Left lung (tissue), 4 donors: ENCODE measurements at regions not wholly inside any gene's neighbourhood (a gene's known extent, or its start where the extent isn't known, plus 50 kb on each side); places are given as distances from the start of the nearest gene placed in this dataset.

Source experiments
- ATAC-seq: fragments of 200-7000 bp; cut with Tn5 transposase; one replicate; pipeline ENCODE4 v1.9.1; 2020; ENCODE audit warnings: moderate library complexity
- DNase-seq, 4 donors: peaks; one replicate each; pipeline ENCODE4 v3.0.0-alpha.2; 2013 to 2020
- H3K27ac ChIP-seq, 2 donors: fragments of 200-600 bp; sonication (generic) in 1 of 2; one replicate each; pipeline versions ENCODE4 v1.5.0 to v1.8.0; 2020 to 2021
- H3K27me3 ChIP-seq, 2 donors: fragments of 200-600 bp; sonication (generic) in 1 of 2; one replicate each; pipeline versions ENCODE4 v1.5.0 to v1.8.0; 2020 to 2021
- H3K36me3 ChIP-seq, 2 donors: fragments of 200-600 bp; sonication (generic) in 1 of 2; one replicate each; pipeline versions ENCODE4 v1.5.0 to v1.8.0; 2020 to 2021
- H3K4me1 ChIP-seq, 2 donors: fragments of 200-600 bp; one replicate each; pipeline ENCODE4 v1.8.0; 2021
- H3K4me3 ChIP-seq, 2 donors: fragments of 200-600 bp; sonication (generic) in 1 of 2; one replicate each; pipeline versions ENCODE4 v1.5.0 to v1.8.0; 2020 to 2021; ENCODE audit warnings: mild to moderate bottlenecking in 1 of 2
- H3K9me3 ChIP-seq, 2 donors: fragments of 200-600 bp; sonication (generic) in 1 of 2; one replicate each; pipeline versions ENCODE4 v1.5.0 to v1.8.0; 2020 to 2021
- CTCF ChIP-seq, 2 donors: fragments of 200-600 bp; sonication (generic) in 1 of 2; IDR thresholded peaks; one replicate each; pipeline versions ENCODE4 v1.5.0 to v1.8.0; 2021; ENCODE audit warnings: antibody characterized with exemption in 2 of 2
- intact Hi-C, 2 donors: fragments of 100-400 bp; cut with DNase I; formaldehyde crosslinking; loops; one replicate each; pipeline versions ENCODE4 v1.11.2 to v1.14.2; 2022
- donor health status: DM: no; HTN: yes; CAD: no.
- donor health status: DM: no; HTN: no; CAD: no.

- intact Hi-C loops = no loop called here
- DNase-seq (no peak), ATAC-seq (no peak)
- Histone ChIP-seq H3K4me1 (no peaks in the 10 kb centered on the region), H3K4me3 (no peak overlapping the region), H3K36me3 (no peaks in the 10 kb centered on the region), H3K27ac (no peak overlapping the region), H3K9me3 (no peaks in the 10 kb centered on the region), H3K27me3 (peaks cover 0 to 8% of the 10 kb centered on the region in 2 donors)
- no peak for TF ChIP-seq CTCF (IDR thresholded peaks at IDR 0.05)
Observed at GRCh38 chr10:128723631-128724205, 597.5 kb upstream of the MKI67 start.

GRCh38 chr10:128725531-128725930 is 599.3 kb upstream of the MKI67 start:
- no peak for ATAC-seq
- Histone ChIP-seq H3K4me3 (no peak overlapping the region), H3K36me3 (no peaks in the 10 kb centered on the region), H3K27ac (no peak overlapping the region), H3K9me3 (no peaks in the 10 kb centered on the region), H3K27me3 (peaks cover 0 to 13% of the 10 kb centered on the region in 2 donors), H3K4me1 (no peaks in the 10 kb centered on the region)
- intact Hi-C loops = no loop called here
- no peak for TF ChIP-seq CTCF (IDR thresholded peaks at IDR 0.05)
- DNase-seq = no peak

- TF ChIP-seq CTCF (IDR thresholded peaks at IDR 0.05) = no peak
- DNase-seq = no peak
- Histone ChIP-seq H3K27me3 (peaks cover 0 to 13% of the 10 kb centered on the region in 2 donors), H3K36me3 (no peaks in the 10 kb centered on the region), H3K27ac (no peak overlapping the region), H3K9me3 (no peaks in the 10 kb centered on the region), H3K4me1 (no peaks in the 10 kb centered on the region), H3K4me3 (no peak overlapping the region)
- no peak for ATAC-seq
- intact Hi-C loops = no loop called here
Observed at GRCh38 chr10:128727114-128727513, 600.9 kb upstream of the MKI67 start.

- TF ChIP-seq CTCF (IDR thresholded peaks at IDR 0.05) = no peak
- no peak for DNase-seq
- intact Hi-C loops = no loop called here
- Histone ChIP-seq H3K4me3 (no peak overlapping the region), H3K9me3 (no peaks in the 10 kb centered on the region), H3K36me3 (no peaks in the 10 kb centered on the region), H3K4me1 (no peaks in the 10 kb centered on the region), H3K27ac (no peak overlapping the region), H3K27me3 (peaks cover 0 to 13% of the 10 kb centered on the region in 2 donors)
- ATAC-seq = no peak
Observed at GRCh38 chr10:128729910-128730420, 603.7 kb upstream of the MKI67 start.

GRCh38 chr10:128730922-128731321 is 604.7 kb upstream of the MKI67 start:
- TF ChIP-seq CTCF (IDR thresholded peaks at IDR 0.05) = no peak
- Histone ChIP-seq H3K4me1 (no peaks in the 10 kb centered on the region), H3K27me3 (peaks cover 0 to 13% of the 10 kb centered on the region in 2 donors), H3K36me3 (no peaks in the 10 kb centered on the region), H3K27ac (no peak overlapping the region), H3K9me3 (no peaks in the 10 kb centered on the region), H3K4me3 (no peak overlapping the region)
- no peak for ATAC-seq
- no peak for DNase-seq
- intact Hi-C loops = no loop called here
